GM18951 (cell line): ENCODE measurements at regions not wholly inside any gene's neighbourhood (a gene's known extent, or its start where the extent isn't known, plus 50 kb on each side); places are given as distances from the start of the nearest gene placed in this dataset.
"Not testable (repeated sequence)": the region's sequence is repeated elsewhere in the genome, so short reads cannot be mapped to it uniquely, and the experiment has no call there.

Experiments used
- in situ Hi-C: fragments of 300-500 bp; cut with MboI; formaldehyde crosslinking; loops from one replicate; pipeline ENCODE4 v1.12.0; 2022; ENCODE audit warnings: low sequenced_read_pairs, mixed read lengths, inconsistent platforms; ENCODE audit not compliant: unreplicated experiment

- in situ Hi-C loops, result not testable (repeated sequence)
Measured at GRCh38 chr15:21026848-21027247, 160.7 kb upstream of the POTEB2 start.

- in situ Hi-C loops, result loop anchor here (25.0 kb wide), 1 partner anchor 1037 kb away; no protein-coding TSS in a partner anchor
Measured at GRCh38 chr15:21024235-21024987, 158.3 kb upstream of the POTEB2 start.

- in situ Hi-C loops, result loop anchor here (25.0 kb wide), 1 partner anchor 1031 kb away; no protein-coding TSS in a partner anchor
Measured at GRCh38 chr15:21018176-21018575, 152.1 kb upstream of the POTEB2 start.

GRCh38 chr15:21017326-21017725 lies 151.2 kb upstream of the POTEB2 start:
- in situ Hi-C loops, result loop anchor here (25.0 kb wide), 1 partner anchor 1030 kb away; no protein-coding TSS in a partner anchor

- in situ Hi-C loops, result loop anchor here (25.0 kb wide), 1 partner anchor 1029 kb away; no protein-coding TSS in a partner anchor
Measured at GRCh38 chr15:21016589-21016988, 150.5 kb upstream of the POTEB2 start.

GRCh38 chr15:21015171-21015570 lies 149.1 kb upstream of the POTEB2 start:
- in situ Hi-C loops, result loop anchor here (25.0 kb wide), 1 partner anchor 1028 kb away; no protein-coding TSS in a partner anchor

GRCh38 chr15:21013308-21013707 lies 147.2 kb upstream of the POTEB2 start:
- in situ Hi-C loops, result loop anchor here (25.0 kb wide), 1 partner anchor 1026 kb away; no protein-coding TSS in a partner anchor

- in situ Hi-C loops, result loop anchor here (25.0 kb wide), 1 partner anchor 1022 kb away; no protein-coding TSS in a partner anchor
Measured at GRCh38 chr15:21009651-21010050, 143.5 kb upstream of the POTEB2 start.

GRCh38 chr15:21003459-21003858 lies 137.3 kb upstream of the POTEB2 start:
- in situ Hi-C loops, result loop anchor here (25.0 kb wide), 1 partner anchor 1016 kb away; no protein-coding TSS in a partner anchor

- in situ Hi-C loops, result loop anchor here (25.0 kb wide), 1 partner anchor 1015 kb away; no protein-coding TSS in a partner anchor
Measured at GRCh38 chr15:21001950-21002349, 135.8 kb upstream of the POTEB2 start.

- in situ Hi-C loops, result not testable (repeated sequence)
Measured at GRCh38 chr15:20991691-20992090, 125.6 kb upstream of the POTEB2 start.

GRCh38 chr15:20991253-20991652 lies 125.1 kb upstream of the POTEB2 start:
- in situ Hi-C loops, result not testable (repeated sequence)

- in situ Hi-C loops, result not testable (repeated sequence)
Measured at GRCh38 chr15:20986775-20987174, 120.7 kb upstream of the POTEB2 start.

GRCh38 chr15:20978057-20978456 lies 111.9 kb upstream of the POTEB2 start:
- in situ Hi-C loops, result not testable (repeated sequence)

- in situ Hi-C loops, result not testable (repeated sequence)
Measured at GRCh38 chr15:20972762-20973161, 106.6 kb upstream of the POTEB2 start.

GRCh38 chr15:20959299-20959698 lies 93.2 kb upstream of the POTEB2 start:
- in situ Hi-C loops, result not testable (repeated sequence)

- in situ Hi-C loops, result not testable (repeated sequence)
Measured at GRCh38 chr15:20929322-20929721, 63.2 kb upstream of the POTEB2 start.
